DMS53 (cell line): ENCODE measurements at regions not wholly inside any gene's neighbourhood (a gene's known extent, or its start where the extent isn't known, plus 50 kb on each side); places are given as distances from the start of the nearest gene placed in this dataset.
A peak's percentile ranks its signal among the peaks of the same experiment; 100 is the strongest.
"Not testable (repeated sequence)": the region's sequence is repeated elsewhere in the genome, so short reads cannot be mapped to it uniquely, and the experiment has no call there.

Source experiments
- DNase-seq: peaks from one replicate; lab custom pipeline; 2025; lab: John Stamatoyannopoulos, UW

DNA sequence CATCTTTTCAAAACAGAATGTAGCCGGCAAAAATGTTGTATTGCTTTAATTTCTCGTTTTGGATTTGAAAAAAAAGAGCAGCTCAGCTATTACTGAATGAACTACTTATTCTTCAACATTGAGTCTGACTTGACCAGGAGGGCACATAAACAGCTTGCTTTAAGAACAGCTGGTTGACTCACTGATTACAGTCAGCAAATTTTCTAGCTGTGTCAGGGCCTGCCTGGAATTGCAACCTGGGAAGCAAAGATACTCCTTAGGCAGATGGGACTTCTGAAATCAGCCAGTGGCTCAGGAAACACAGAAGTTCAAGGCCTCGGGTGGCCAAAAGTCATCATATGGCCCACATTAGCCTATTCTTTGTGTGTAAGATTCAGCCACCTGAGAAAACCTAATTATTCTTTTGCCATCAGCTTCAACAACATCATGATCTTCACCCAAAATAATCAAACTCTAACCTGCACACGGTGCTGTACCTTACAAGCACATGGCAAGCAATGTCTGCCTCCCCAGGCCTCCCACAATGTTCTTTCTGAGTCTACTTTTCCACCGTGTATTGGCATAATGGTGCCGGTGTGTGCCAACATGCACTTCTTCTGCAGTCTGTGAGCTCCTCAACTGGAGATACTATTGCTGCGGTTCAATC lies 307.2 kb downstream of the HHIPL2 start:
- DNase-seq: peak; percentile 54

DNA sequence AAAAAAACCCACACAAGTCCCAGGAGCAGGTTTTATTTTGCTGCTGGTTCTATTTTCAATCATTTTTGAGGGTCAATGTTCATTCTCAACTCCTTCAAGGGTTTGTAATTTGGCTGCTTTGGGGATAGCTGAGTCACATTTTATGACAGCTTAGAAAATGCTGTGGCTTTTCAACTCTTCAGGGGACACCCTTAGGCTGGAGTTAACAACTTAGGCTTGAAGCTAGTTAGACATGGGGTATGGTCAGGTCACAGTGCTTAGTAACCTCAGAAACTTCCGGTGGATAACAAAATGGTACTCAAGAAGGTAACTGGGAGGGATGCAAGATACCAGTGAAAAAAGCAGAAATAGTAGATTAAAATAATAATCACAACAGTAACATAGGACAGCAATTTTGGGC lies 308.8 kb downstream of the HHIPL2 start:
- DNase-seq: no peak

DNA sequence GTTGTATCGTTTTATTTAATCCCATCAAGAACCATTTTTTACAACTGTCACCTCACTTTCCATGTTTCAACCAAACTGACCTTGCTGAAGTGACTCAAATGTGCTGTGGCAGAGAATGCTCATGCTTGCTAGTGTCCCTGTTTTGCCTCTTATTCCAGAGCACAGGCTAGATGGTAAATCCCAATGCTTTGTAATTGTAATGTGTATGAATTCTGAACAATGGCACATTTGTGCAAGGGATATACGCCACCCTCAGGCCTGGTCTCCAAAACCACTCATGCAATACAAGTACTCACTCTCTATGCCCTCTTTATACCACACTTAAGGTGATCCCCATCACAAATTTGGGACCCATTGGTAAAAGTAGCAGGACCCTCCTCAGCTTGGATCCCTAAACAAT lies 313.6 kb downstream of the HHIPL2 start:
- no peak for DNase-seq

DNA sequence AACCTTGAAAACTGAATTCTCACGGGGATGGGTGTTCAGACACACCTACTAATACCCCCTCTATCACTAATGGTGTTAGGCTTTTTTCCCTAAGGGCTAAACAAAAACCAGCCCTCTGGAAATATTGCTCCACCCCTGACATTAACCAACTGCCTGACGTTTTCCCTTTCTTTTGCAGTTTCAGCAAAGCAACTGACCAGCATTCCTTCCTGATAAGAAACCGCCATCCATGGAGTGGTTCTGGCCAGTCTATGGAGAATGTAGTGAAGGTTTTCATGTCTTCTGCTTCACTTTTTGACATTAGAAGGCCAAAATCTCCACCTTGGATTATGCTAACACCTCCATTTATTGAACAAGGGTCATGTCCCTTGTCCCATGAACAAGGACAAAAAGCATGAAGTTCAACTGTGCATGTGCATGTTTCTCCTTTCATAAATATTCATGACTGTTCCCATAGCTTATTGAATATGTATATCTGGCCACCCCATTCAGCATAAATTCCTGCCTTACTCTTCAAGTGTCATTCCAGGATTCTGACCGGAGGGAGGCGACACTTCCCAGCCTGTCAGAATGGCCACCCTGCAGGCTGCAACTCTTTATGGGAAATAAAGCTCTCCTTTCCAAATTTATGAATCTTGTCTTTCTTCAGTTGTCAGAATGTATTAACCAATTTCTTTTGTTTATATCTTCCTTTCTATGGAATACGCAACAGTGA lies 314.3 kb downstream of the HHIPL2 start:
- no peak for DNase-seq

DNA sequence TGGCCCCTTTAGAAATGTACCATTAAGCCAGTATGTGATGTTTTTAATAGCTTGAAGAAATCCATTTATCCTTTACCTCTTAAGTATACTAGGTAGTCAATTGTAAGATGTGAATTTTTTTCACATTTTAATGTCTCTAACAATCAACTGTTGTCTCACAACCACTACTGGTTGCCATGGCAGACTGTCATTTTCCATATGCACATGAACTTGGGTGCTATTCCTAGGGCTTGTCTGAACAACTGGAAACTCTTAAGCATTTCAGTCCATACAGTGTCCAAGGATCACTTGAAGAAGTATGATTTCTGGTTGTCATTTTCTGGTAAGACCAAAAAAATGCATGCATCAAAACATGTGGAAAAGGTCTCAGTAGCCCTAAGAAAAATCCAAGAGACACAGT lies 315.1 kb downstream of the HHIPL2 start:
- DNase-seq: no peak

DNA sequence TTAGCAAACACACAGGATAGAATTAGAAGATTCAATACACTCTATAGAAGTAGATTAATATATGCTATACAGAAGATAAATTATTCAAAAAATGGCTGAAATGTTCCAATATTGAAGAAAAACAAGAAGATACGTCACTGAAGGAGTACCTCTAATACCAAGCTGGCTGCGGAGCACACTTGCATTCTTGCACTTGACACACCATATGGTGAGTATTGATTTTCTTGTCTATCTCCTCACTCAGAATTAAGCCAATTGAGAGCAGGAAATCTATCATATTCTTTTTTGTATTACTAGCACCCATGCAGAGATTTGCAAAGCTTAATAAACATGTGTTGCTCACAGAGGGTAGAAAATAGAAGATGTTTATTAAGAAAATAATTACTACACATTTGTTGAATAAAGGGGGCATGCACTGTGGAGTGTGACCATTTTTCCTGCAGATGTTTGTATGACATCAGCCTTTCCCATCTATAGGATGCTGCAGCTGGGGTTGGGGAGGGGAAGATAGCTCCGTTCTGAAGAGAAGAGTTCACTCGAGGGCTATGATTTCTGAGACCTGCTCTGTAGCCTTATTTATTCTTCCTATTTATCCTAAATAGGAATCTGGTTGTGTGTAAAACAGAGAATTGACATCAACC lies 318.1 kb downstream of the HHIPL2 start:
- DNase-seq: no peak

DNA sequence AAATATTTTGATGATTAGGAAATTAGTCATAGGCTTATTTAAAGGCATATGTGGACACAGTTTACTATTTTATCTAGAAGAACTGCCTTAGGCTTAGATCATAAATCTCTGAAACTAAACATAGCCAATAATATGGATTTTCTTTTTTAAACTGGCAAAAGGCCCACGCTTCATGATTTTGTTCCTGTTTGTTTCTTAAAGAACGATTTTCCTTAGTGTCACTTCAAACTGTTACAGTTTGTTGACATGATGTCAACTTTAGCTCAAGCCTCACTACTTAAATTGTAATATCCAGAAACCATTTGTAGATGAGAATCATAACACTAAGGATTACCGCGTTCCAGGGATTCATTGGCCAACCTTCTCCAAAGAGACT lies 322.6 kb downstream of the HHIPL2 start:
- DNase-seq: no peak

DNA sequence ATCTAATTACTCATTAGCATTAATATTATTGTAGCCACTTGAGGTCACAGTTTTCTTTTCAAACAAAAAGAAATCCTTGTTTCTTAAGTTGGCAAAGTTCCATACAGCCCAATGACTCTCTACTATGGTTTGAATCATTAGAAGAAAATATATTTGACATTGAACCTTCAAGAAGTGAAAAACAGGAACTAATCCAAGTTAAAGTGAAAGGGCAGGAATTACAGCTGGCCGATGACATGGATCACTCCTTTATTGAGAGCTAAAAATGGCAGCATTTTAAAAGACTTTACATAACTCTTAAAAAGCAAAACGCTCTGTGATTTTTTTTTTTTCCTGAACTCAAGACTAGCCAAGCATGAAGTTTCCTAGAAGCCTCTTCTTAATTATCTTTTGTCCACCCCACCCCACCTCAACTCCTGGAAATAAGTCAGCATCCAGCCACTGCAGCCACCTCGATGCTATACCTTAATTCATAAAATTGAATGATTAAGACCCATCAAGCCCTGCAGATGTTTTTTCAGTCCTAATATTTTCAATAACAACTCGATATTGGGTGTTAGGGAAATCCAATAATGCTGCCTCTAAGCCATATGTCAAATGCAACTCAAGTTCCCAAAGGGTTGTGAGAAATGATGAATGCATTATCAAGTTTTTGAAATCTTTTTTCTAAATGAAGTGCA lies 323.1 kb downstream of the HHIPL2 start:
- DNase-seq: no peak

DNA sequence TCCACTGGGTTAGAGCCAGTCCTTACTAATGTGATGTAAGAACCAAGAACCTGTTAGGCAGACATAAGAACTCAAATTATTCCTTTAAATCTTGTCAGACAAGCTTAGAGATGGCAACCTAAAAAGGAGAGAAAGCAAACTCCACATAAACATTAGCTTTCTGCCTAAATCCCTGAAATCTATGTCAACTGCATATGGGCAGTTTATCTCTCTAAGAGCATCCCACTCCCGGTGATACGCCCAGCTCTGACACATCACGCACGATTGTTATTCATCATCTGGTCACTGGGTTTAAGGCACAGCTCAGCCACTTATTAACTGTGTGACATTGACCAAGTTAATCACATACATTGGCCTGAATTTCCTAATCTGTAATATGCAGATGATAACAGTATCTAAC lies 323.7 kb downstream of the HHIPL2 start:
- DNase-seq: no peak

DNA sequence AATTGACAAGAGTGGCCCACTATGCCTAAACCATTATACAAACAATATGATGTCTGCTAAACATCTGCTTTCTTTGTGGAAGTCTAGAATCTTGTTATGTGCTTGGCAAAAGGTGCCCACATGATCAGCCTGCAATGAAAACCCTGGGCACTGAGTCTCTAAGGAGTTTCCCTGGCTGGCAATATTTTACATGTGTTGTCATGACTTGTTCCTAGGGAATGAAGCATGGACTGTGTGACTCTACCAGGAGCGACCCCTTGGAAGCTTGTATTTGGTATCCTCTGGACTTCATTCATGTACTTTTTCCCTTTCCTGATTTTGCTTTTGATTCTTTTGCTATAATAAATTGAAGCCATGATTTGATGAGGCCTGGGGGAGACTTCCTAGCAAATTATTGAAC lies 324.9 kb downstream of the HHIPL2 start:
- DNase-seq: no peak

DNA sequence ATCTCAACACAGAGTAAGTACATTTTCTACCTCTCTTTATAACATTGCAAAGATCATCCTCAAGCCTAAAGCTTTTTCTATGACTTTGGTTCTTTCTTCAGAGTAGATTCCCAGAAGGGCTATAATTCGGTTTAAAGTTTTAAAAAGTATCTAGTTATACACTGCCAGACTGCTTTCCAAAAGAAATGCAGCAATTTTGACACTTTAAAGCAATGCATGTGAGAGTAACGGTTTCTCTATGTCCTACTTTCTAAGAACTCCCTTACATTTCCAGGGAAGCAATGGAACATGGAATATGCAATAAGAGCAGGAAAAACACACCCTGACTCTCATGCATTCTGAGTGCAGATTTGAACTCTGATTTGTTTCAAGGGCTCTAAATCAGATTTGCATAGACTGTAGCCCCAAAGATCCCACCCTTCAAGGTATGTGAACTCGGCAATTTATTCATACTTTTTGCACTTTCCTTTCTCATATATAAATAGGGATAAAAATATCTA lies 331.6 kb downstream of the HHIPL2 start:
- DNase-seq: no peak

DNA sequence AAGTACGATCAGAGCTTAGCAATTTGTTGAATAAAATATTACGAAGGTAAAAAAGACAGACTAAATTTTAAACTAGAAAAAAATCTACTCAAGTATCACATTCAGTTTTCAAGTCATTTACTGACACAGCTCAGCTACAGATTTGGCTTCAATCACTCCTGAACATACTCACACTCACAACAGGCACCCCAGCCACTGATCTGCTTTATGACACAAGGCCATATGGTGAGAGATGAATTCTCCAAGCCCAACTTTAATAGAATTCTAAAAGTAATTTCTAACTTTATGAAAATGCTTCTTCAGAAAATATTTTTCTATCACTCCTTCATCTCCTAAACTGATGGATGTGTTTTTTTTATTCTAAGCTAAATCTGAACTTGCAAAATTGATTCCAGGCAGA lies 337.1 kb downstream of the HHIPL2 start:
- DNase-seq: no peak

DNA sequence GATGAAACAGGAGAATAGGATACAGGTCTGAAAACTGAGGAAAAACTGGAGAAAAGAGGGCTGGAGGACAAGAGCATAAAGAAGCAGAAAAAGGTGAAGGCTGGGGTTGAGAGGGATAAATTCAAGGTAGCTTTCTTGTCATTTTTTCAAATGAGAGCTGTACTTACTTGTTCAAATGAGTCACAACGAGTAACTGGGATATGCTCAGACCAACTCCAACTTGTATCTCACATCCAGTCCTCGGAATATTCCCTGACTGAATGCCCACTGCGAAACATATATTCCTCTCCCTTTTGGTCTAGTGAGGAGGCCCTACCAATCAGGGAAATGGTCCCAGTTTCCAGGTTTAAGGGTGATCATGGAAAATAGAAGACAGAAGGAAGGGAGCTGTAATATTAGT lies 343.4 kb downstream of the HHIPL2 start:
- no peak for DNase-seq

DNA sequence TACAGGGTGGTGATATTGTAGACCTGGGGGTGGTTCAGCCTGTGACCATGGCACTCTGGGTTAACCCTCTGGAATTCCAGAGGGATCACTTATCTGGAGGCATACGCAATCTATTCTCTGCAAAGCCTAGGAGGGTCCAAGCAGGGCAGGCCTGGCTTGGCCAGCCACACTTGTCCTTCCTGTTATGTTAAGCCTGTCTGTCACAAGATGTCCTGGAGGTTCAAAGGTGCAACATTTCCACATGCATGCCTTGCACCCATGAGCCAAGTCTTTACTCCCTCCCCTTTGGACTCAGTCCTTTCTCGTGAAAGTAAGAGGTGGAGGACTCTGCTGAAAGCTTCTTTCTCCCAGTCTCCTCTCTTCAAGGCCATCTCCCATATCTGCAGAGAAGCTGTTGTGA lies 345.1 kb downstream of the HHIPL2 start:
- DNase-seq: no peak

DNA sequence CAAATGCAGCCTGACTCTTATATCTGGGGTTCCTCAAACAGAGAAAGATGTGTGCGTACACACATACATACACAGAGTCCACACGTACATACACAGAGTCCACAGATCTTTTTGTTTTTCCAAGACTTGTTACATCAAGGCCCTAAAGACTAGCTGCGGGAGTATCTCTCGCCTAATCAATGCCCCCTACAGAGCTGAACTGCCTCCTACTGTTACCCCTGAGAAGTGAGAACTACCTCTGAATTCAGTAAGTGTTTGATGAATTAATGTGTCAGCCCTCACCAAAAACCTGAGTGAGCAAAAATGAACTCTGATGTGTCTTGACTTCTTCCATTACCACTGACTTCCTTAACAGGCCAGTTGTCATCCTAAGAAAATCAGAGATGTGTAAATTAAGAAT lies 351.2 kb downstream of the HHIPL2 start:
- no peak for DNase-seq

DNA sequence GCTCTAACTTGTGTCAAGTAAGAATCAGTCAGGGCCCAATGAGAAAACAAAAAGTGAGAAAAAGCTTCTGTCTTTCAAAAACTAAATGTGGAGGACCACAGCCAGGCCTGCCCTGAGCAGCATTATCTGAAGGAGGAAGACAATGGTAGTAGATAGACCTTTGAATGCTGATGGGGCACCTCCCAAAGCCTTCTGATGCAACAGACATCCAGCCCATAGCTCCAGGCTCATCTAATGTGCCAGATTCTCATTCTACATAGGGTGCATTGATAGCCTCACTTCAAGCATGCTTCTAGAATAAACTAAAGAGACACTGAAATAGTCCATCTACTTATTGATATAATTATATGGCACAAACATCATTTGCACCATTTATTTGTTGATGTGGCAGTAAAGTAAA lies 351.6 kb downstream of the HHIPL2 start:
- no peak for DNase-seq

DNA sequence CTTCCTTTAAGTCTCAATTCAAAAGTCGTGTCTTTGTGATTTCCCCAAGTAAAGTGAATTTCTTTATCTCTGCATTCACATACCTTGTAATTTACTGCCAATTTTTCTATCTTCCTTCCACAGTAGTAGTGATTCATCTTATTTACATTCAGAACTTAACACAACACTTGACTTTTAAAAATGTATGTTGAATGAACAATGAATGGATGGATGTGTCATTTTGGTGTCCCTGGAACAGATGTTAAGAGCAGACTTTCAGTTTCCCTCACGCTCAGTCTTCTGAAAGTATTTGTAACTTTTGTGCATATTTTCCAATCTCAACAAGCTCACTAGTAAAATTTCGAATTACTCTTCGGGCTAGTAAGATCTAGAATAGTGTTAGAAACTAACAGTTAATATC lies 352.0 kb downstream of the HHIPL2 start:
- peak; percentile 51 for DNase-seq

DNA sequence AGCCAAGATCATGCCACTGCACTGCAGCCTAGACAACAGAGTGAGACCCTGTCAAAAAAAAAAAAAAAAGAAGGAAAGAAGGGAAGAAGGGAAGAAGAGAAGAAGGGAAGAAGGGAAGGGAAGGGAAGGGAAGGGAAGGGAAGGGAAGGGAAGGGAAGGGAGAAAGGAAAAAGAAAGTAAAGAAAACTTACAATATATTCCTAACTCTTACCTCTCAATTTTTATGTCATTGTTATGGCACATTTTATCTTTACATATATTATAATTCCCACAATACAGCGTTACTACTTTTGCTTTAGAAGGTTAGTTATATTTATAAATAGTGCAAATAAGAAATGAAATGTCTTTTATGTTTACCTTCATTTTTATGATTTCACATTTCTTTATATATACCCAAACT lies 358.7 kb downstream of the HHIPL2 start:
- no peak for DNase-seq

DNA sequence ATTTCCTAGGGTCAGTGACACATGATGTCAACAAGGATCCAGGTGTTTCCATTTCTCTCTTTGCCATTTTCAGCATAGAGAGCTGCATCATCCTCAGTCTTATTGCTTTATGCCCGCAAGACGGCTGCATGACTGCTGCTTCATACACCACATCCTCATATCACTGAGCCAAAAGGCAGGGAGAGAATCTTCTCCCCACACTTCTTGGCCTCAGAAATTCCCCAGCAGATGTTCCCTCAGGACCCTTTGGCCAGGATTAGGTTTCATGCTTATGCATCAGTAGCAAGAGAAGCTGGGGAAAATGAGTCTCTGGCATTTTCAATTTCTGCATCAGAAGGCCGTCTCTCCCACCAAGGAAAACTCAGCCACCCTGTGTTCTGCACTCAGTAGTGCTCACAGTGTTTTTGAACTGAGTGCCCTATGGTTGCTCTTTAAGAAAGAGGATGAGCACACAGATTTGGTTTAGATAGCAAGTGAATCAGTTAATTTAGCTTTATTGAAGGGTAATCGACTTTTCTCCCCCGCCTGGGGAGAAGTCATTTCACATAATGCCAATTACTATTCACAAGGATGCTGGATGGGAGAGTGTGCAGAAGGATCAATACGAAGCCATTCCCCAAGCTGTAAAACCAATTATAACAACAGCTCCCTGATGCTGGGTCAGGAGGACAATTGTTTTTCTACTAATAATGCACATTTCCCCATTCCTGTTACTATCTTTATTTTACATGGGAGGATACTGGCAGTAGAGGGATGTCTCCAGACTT lies 360.2 kb downstream of the HHIPL2 start:
- DNase-seq: no peak

DNA sequence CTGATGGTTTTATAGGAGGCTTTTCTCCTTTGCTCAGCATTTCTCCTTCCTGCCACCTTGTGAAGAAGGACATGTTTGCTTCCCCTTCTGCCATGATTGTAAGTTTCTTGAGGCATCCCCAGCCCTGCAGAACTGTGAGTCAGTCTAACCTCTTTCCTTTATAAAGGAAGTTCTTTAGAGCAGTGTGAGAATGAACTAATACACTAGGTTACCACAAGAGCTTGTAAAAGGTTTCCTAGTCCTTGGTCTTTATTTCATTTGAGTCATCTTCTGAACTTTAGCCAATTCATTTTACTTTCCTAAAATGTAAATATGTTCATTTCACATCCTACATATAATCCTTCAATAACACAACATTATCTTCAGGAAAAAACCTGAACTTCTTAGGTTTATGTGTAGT lies 365.3 kb downstream of the HHIPL2 start:
- no peak for DNase-seq

DNA sequence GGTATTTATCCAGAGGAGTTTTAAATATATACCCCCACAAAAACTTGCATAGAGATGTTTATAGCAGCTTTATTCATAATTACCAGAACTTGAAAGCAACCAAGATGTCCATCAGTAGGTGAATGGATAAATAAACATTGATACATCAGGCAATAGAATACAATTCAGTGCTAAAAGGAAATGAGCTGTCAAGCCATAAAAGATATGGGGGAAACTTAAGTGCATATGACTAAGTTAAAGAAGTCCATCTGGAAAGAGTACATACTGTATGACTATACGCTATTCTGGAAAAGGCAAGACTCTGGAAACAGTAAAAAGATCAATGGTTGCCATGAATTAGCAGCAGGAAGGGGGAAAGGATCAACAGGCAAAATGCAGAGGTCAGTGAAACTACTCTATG lies 366.7 kb downstream of the HHIPL2 start:
- DNase-seq: no peak

DNA sequence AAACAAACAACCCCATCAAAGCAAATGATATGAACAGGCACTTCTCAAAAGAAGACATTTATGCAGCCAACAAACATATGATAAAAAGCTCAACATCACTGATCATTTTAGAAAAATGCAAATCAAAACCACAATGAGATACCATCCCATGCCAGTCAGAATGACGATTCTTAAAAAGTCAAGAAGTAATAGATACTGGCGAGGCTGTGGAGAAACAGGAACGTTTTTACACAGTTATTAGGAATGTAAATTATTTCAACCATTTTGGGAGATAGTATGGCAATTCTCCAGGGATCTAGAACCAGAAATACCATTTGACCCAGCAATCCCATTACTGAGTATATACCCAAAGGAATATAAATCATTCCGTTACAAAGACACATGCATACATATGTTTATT lies 370.4 kb downstream of the HHIPL2 start:
- DNase-seq: not testable (repeated sequence)
